ENCODE measurements at regions not wholly inside any gene's neighbourhood (a gene's known extent, or its start where the extent isn't known, plus 50 kb on each side); places are given as distances from the start of the nearest gene placed in this dataset.

- Histone ChIP-seq H3K9me1 (ENCODE audit: control insufficient read depth, extremely low read depth, insufficient read depth, low read length) (no peaks in the 10 kb centered on the region), H3K79me2 (ENCODE audit: control insufficient read depth, insufficient read depth, low read length) (no peaks in the 10 kb centered on the region), H3K36me3 (ENCODE audit: control insufficient read depth in 2 of 2, extremely low read depth in 1 of 2, insufficient read depth in 2 of 2, low read length in 2 of 2) (no peaks in the 10 kb centered on the region), H3K4me1 (ENCODE audit: control insufficient read depth, extremely low read depth, insufficient read depth, low read length) (peaks cover 4% of the 10 kb centered on the region), H3K27ac (ENCODE audit: control insufficient read depth, insufficient read depth, low read length) (no peak overlapping the region), H3K4me2 (ENCODE audit: control insufficient read depth, extremely low read depth, insufficient read depth, low read depth, low read length) (no peak overlapping the region), H3K27me3 (ENCODE audit: control insufficient read depth, extremely low read depth, insufficient read depth, low read length) (no peaks in the 10 kb centered on the region), H3K9me3 (ENCODE audit: control insufficient read depth, low read depth, low read length) (no peaks in the 10 kb centered on the region), H3K4me3 (ENCODE audit: control insufficient read depth in 2 of 3, extremely low read depth in 1 of 3, insufficient read depth in 2 of 3, low read depth in 1 of 3, low read length in 3 of 3) (no peak overlapping the region), H3K9ac (ENCODE audit: control insufficient read depth, extremely low read depth, insufficient read depth, low read length) (no peak overlapping the region), H2AFZ (ENCODE audit: control insufficient read depth, low read length) (no peak overlapping the region), H4K20me1 (ENCODE audit: control insufficient read depth, extremely low read depth, insufficient read depth, low read length) (no peaks in the 10 kb centered on the region)
- DNase-seq (ENCODE audit: low read depth, low spot score) (no peak), FAIRE-seq (no peak)
- dilution Hi-C loops (cut with MboI; ENCODE audit: extremely low pct_ligation_motif_present, low sequenced_read_pairs): no loop called here
- TF ChIP-seq EZH2 (IDR thresholded peaks at IDR 0.05; ENCODE audit: low read length): no peak
- TF ChIP-seq, protein P1, sequence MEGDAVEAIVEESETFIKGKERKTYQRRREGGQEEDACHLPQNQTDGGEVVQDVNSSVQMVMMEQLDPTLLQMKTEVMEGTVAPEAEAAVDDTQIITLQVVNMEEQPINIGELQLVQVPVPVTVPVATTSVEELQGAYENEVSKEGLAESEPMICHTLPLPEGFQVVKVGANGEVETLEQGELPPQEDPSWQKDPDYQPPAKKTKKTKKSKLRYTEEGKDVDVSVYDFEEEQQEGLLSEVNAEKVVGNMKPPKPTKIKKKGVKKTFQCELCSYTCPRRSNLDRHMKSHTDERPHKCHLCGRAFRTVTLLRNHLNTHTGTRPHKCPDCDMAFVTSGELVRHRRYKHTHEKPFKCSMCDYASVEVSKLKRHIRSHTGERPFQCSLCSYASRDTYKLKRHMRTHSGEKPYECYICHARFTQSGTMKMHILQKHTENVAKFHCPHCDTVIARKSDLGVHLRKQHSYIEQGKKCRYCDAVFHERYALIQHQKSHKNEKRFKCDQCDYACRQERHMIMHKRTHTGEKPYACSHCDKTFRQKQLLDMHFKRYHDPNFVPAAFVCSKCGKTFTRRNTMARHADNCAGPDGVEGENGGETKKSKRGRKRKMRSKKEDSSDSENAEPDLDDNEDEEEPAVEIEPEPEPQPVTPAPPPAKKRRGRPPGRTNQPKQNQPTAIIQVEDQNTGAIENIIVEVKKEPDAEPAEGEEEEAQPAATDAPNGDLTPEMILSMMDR (optimal IDR thresholded peaks at IDR 0.05 in 1 of 3, IDR thresholded peaks at IDR 0.05 in 1 of 3, conservative IDR thresholded peaks at IDR 0.05 in 1 of 3; ENCODE audit: extremely low read depth in 1 of 3, insufficient read depth in 2 of 3, low read length in 3 of 3): no peak
Measured at GRCh38 chr5:157993201-157993600, 134.3 kb upstream of the CLINT1 start.

DNA sequence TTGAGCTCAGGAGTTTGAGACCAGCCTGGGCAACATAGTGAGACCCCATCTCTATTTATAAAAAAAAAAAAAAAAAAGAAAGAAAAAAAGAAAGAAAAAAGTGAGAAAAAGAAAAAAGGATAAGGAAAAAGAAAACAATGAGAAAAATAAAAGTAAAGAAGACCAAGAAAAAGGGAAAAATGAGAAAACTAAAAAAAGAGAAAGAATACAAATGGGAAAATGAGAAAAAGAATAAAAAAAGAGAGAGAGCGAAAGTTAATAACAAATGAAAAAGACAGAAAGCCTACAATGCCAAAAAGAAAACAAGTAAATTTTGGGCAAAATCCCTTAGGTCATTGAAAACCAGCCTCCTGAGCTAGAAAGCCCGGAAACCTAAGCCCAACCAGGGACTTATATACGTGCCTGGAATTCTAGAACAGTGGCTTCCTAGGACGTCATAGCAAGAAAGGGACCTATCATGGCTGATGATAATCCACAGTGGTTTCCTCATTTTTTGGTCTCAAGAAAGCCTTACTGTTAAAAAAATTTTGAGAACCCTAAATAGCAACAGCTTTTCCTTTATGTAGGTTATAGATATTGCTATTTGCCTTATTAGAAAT is 131.7 kb upstream of the CLINT1 start:
- Histone ChIP-seq H3K27ac (ENCODE audit: control insufficient read depth, insufficient read depth, low read length) (no peak overlapping the region), H3K4me2 (ENCODE audit: control insufficient read depth, extremely low read depth, insufficient read depth, low read depth, low read length) (no peak overlapping the region), H3K9me3 (ENCODE audit: control insufficient read depth, low read depth, low read length) (no peaks in the 10 kb centered on the region), H3K4me3 (ENCODE audit: control insufficient read depth in 2 of 3, extremely low read depth in 1 of 3, insufficient read depth in 2 of 3, low read depth in 1 of 3, low read length in 3 of 3) (no peak overlapping the region), H3K4me1 (ENCODE audit: control insufficient read depth, extremely low read depth, insufficient read depth, low read length) (peaks cover 4% of the 10 kb centered on the region), H3K36me3 (ENCODE audit: control insufficient read depth in 2 of 2, extremely low read depth in 1 of 2, insufficient read depth in 2 of 2, low read length in 2 of 2) (no peaks in the 10 kb centered on the region), H3K27me3 (ENCODE audit: control insufficient read depth, extremely low read depth, insufficient read depth, low read length) (no peaks in the 10 kb centered on the region), H3K79me2 (ENCODE audit: control insufficient read depth, insufficient read depth, low read length) (no peaks in the 10 kb centered on the region), H3K9ac (ENCODE audit: control insufficient read depth, extremely low read depth, insufficient read depth, low read length) (no peak overlapping the region), H4K20me1 (ENCODE audit: control insufficient read depth, extremely low read depth, insufficient read depth, low read length) (no peaks in the 10 kb centered on the region), H2AFZ (ENCODE audit: control insufficient read depth, low read length) (no peak overlapping the region), H3K9me1 (ENCODE audit: control insufficient read depth, extremely low read depth, insufficient read depth, low read length) (no peaks in the 10 kb centered on the region)
- DNase-seq (ENCODE audit: low read depth, low spot score): no peak
- no peak for FAIRE-seq
- dilution Hi-C loops (cut with MboI; ENCODE audit: extremely low pct_ligation_motif_present, low sequenced_read_pairs): no loop called here
- TF ChIP-seq EZH2 (IDR thresholded peaks at IDR 0.05; ENCODE audit: low read length): no peak
- TF ChIP-seq, protein P1 (optimal IDR thresholded peaks at IDR 0.05 in 1 of 3, IDR thresholded peaks at IDR 0.05 in 1 of 3, conservative IDR thresholded peaks at IDR 0.05 in 1 of 3; ENCODE audit: extremely low read depth in 1 of 3, insufficient read depth in 2 of 3, low read length in 3 of 3): no peak

Data from keratinocyte (primary cell).